HG03457 (cell line): ENCODE measurements at regions not wholly inside any gene's neighbourhood (a gene's known extent, or its start where the extent isn't known, plus 50 kb on each side); places are given as distances from the start of the nearest gene placed in this dataset.

Experiments
- ATAC-seq: cut with Tn5 transposase; IDR thresholded peaks from one replicate; pipeline ENCODE4 v1.9.1; 2021; ENCODE audit warnings: moderate number of reproducible peaks; ENCODE audit not compliant: unreplicated experiment

GRCh38 chr2:41993435-41993925 lies 54.3 kb upstream of the PKDCC start:
- no peak for ATAC-seq

- no peak for ATAC-seq
Observed at GRCh38 chr2:41994233-41994637, 53.6 kb upstream of the PKDCC start.

- no peak for ATAC-seq
Observed at GRCh38 chr2:41994661-41995060, 53.2 kb upstream of the PKDCC start.

- no peak for ATAC-seq
Observed at GRCh38 chr2:41997561-41997960, 50.3 kb upstream of the PKDCC start.
